Retinal pigment epithelial cell (primary cell): ENCODE measurements at regions not wholly inside any gene's neighbourhood (a gene's known extent, or its start where the extent isn't known, plus 50 kb on each side); places are given as distances from the start of the nearest gene placed in this dataset.
A peak's percentile ranks its signal among the peaks of the same experiment; 100 is the strongest.
"Not testable (repeated sequence)": the region's sequence is repeated elsewhere in the genome, so short reads cannot be mapped to it uniquely, and the experiment has no call there.

Experiments used
- DNase-seq: peaks from one replicate; pipeline ENCODE4 v3.0.0-alpha.2; 2010; ENCODE audit warnings: low read depth
- H3K4me3 ChIP-seq: 2 replicates; pipeline ENCODE4 v1.5.1; 2011; ENCODE audit warnings: mild to moderate bottlenecking, low read length, control low read depth, moderate library complexity
- CTCF ChIP-seq: conservative IDR thresholded peaks from 2 replicates; pipeline ENCODE4 v1.5.1; 2011; ENCODE audit warnings: low read depth, low read length, control low read depth, inconsistent platforms

- H3K4me3 ChIP-seq, result no peak overlapping the region
- TF ChIP-seq CTCF, result no peak
- DNase-seq, result no peak
Measured at GRCh38 chr4:128635955-128636560, 173.4 kb upstream of the JADE1 start.

- no peak overlapping the region for H3K4me3 ChIP-seq
- peak; percentile 89 for DNase-seq
- TF ChIP-seq CTCF, result no peak
Measured at GRCh38 chr4:128635141-128635954, 174.2 kb upstream of the JADE1 start.

GRCh38 chr4:128633067-128633466 is 176.4 kb upstream of the JADE1 start:
- H3K4me3 ChIP-seq, result no peak overlapping the region
- TF ChIP-seq CTCF, result no peak
- no peak for DNase-seq

- DNase-seq, result peak; percentile 73
- no peak overlapping the region for H3K4me3 ChIP-seq
- TF ChIP-seq CTCF, result no peak
Measured at GRCh38 chr4:128630871-128631270, 178.6 kb upstream of the JADE1 start.

- DNase-seq, result no peak
- no peak for TF ChIP-seq CTCF
Measured at GRCh38 chr4:128623508-128624215, 185.8 kb upstream of the JADE1 start.

GRCh38 chr4:128620279-128620965 is 189.1 kb upstream of the JADE1 start:
- DNase-seq, H3K4me3 ChIP-seq: not testable (repeated sequence)

More at GRCh38 chr4:128623508-128624215, 185.8 kb upstream of the JADE1 start:
- H3K4me3 ChIP-seq, result no peak overlapping the region

GRCh38 chr4:128615197-128615596 is 194.3 kb upstream of the JADE1 start:
- DNase-seq, result no peak
- H3K4me3 ChIP-seq, result no peak overlapping the region
- no peak for TF ChIP-seq CTCF
